Memory B cell (primary cell): ENCODE measurements at regions not wholly inside any gene's neighbourhood (a gene's known extent, or its start where the extent isn't known, plus 50 kb on each side); places are given as distances from the start of the nearest gene placed in this dataset.

ENCODE experiments used
- ATAC-seq: fragments of 150-1000 bp; cut with Tn5 transposase; 2 replicates; pipeline ENCODE4 v1.10.0; 2021; ENCODE audit warnings: low read depth, mild to moderate bottlenecking, moderate library complexity
- DNase-seq, 2 donors: peaks; one replicate each; pipeline ENCODE4 v3.0.0; 2022; ENCODE audit warnings: low spot score in 2 of 2
- H3K27ac Mint-ChIP-seq: one replicate; pipeline ENCODE4 v1.8.0; 2022; ENCODE audit warnings: mild to moderate bottlenecking, moderate library complexity, mixed read lengths
- H3K27me3 Mint-ChIP-seq: one replicate; pipeline ENCODE4 v1.8.0; 2022; ENCODE audit warnings: mixed read lengths
- H3K36me3 Mint-ChIP-seq: one replicate; pipeline ENCODE4 v1.8.0; 2022; ENCODE audit warnings: mild to moderate bottlenecking, mixed read lengths
- H3K4me1 Mint-ChIP-seq: one replicate; pipeline ENCODE4 v1.8.0; 2022; ENCODE audit warnings: mixed read lengths
- H3K4me3 Mint-ChIP-seq: one replicate; pipeline ENCODE4 v1.8.0; 2022; ENCODE audit warnings: mild to moderate bottlenecking, moderate library complexity, mixed read lengths
- H3K9me3 Mint-ChIP-seq: one replicate; pipeline ENCODE4 v1.8.0; 2022; ENCODE audit warnings: mixed read lengths

GRCh38 chr5:89279391-89280036, 396.5 kb upstream of the MEF2C start:
- ATAC-seq: no peak

GRCh38 chr5:89277816-89278215, 394.8 kb upstream of the MEF2C start:
- DNase-seq: no peak
- no peak overlapping the region for H3K4me3 Mint-ChIP-seq

More at GRCh38 chr5:89279391-89280036, 396.5 kb upstream of the MEF2C start:
- no peaks in the 10 kb centered on the region for H3K9me3 Mint-ChIP-seq
- H3K27ac Mint-ChIP-seq: no peak overlapping the region
- H3K27me3 Mint-ChIP-seq: peaks cover 1% of the 10 kb centered on the region
- H3K4me1 Mint-ChIP-seq: peaks cover 9% of the 10 kb centered on the region
- H3K36me3 Mint-ChIP-seq: peaks cover 1% of the 10 kb centered on the region
- no peak overlapping the region for H3K4me3 Mint-ChIP-seq
- no peak for DNase-seq

GRCh38 chr5:89276566-89277305, 393.8 kb upstream of the MEF2C start:
- Mint-ChIP-seq H3K36me3 (peaks cover 1% of the 10 kb centered on the region), H3K4me1 (peaks cover 15% of the 10 kb centered on the region), H3K9me3 (no peaks in the 10 kb centered on the region), H3K27me3 (peaks cover 1% of the 10 kb centered on the region), H3K27ac (no peak overlapping the region), H3K4me3 (no peak overlapping the region)
- DNase-seq: no peak
- ATAC-seq: no peak

More at GRCh38 chr5:89277816-89278215, 394.8 kb upstream of the MEF2C start:
- Mint-ChIP-seq H3K4me1 (peaks cover 9% of the 10 kb centered on the region), H3K27me3 (peaks cover 1% of the 10 kb centered on the region), H3K9me3 (no peaks in the 10 kb centered on the region), H3K36me3 (peaks cover 1% of the 10 kb centered on the region), H3K27ac (no peak overlapping the region)
- ATAC-seq: no peak

GRCh38 chr5:89275066-89275855, 392.3 kb upstream of the MEF2C start:
- DNase-seq (no peak), ATAC-seq (no peak)
- Mint-ChIP-seq H3K4me1 (peaks cover 21% of the 10 kb centered on the region), H3K27me3 (peaks cover 1% of the 10 kb centered on the region), H3K27ac (no peak overlapping the region), H3K9me3 (no peaks in the 10 kb centered on the region), H3K4me3 (no peak overlapping the region), H3K36me3 (peaks cover 1% of the 10 kb centered on the region)

GRCh38 chr5:89273289-89273688, 390.3 kb upstream of the MEF2C start:
- no peak for DNase-seq
- H3K4me1 Mint-ChIP-seq: peaks cover 24% of the 10 kb centered on the region
- H3K4me3 Mint-ChIP-seq: no peak overlapping the region
- peaks cover 1% of the 10 kb centered on the region for H3K36me3 Mint-ChIP-seq
- no peaks in the 10 kb centered on the region for H3K9me3 Mint-ChIP-seq
- peaks cover 1% of the 10 kb centered on the region for H3K27me3 Mint-ChIP-seq
- no peak overlapping the region for H3K27ac Mint-ChIP-seq
- ATAC-seq: no peak

- peaks cover 33% of the 10 kb centered on the region for H3K4me1 Mint-ChIP-seq
- no peaks in the 10 kb centered on the region for H3K9me3 Mint-ChIP-seq
- no peaks in the 10 kb centered on the region for H3K36me3 Mint-ChIP-seq
- H3K27me3 Mint-ChIP-seq: no peaks in the 10 kb centered on the region
- DNase-seq (no peak), ATAC-seq (no peak)
- no peak overlapping the region for H3K4me3 Mint-ChIP-seq
- H3K27ac Mint-ChIP-seq: peak overlapping the region; percentile 1
These were observed 387.9 kb upstream of the MEF2C start for GRCh38 chr5:89270901-89271300.

- Mint-ChIP-seq H3K9me3 (no peaks in the 10 kb centered on the region), H3K27me3 (no peaks in the 10 kb centered on the region), H3K4me1 (peaks cover 33% of the 10 kb centered on the region), H3K27ac (peak overlapping the region; percentile 53), H3K36me3 (no peaks in the 10 kb centered on the region), H3K4me3 (no peak overlapping the region)
- ATAC-seq (no peak), DNase-seq (no peak)
These were observed 386.7 kb upstream of the MEF2C start for GRCh38 chr5:89269721-89270120.

GRCh38 chr5:89268460-89268859, 385.5 kb upstream of the MEF2C start:
- no peak for DNase-seq
- H3K27me3 Mint-ChIP-seq: no peaks in the 10 kb centered on the region
- H3K4me1 Mint-ChIP-seq: peaks cover 33% of the 10 kb centered on the region
- peak; percentile 43 for ATAC-seq
- no peaks in the 10 kb centered on the region for H3K9me3 Mint-ChIP-seq
- peak overlapping the region; percentile 56 for H3K4me3 Mint-ChIP-seq
- peak overlapping the region; percentile 65 for H3K27ac Mint-ChIP-seq
- no peaks in the 10 kb centered on the region for H3K36me3 Mint-ChIP-seq

GRCh38 chr5:89267788-89268187, 384.8 kb upstream of the MEF2C start:
- H3K4me1 Mint-ChIP-seq: peaks cover 33% of the 10 kb centered on the region
- ATAC-seq: peak; percentile 44
- no peaks in the 10 kb centered on the region for H3K27me3 Mint-ChIP-seq
- DNase-seq: no peak
- H3K27ac Mint-ChIP-seq: peak overlapping the region; percentile 65
- H3K9me3 Mint-ChIP-seq: no peaks in the 10 kb centered on the region
- no peaks in the 10 kb centered on the region for H3K36me3 Mint-ChIP-seq
- no peak overlapping the region for H3K4me3 Mint-ChIP-seq

GRCh38 chr5:89265511-89266179, 382.7 kb upstream of the MEF2C start:
- H3K9me3 Mint-ChIP-seq: no peaks in the 10 kb centered on the region
- no peaks in the 10 kb centered on the region for H3K36me3 Mint-ChIP-seq
- H3K4me1 Mint-ChIP-seq: peaks cover 18% of the 10 kb centered on the region
- DNase-seq: no peak
- H3K27me3 Mint-ChIP-seq: no peaks in the 10 kb centered on the region
- no peak for ATAC-seq
- H3K4me3 Mint-ChIP-seq: no peak overlapping the region
- H3K27ac Mint-ChIP-seq: no peak overlapping the region

- no peaks in the 10 kb centered on the region for H3K9me3 Mint-ChIP-seq
- no peaks in the 10 kb centered on the region for H3K27me3 Mint-ChIP-seq
- no peak for ATAC-seq
- H3K27ac Mint-ChIP-seq: no peak overlapping the region
- no peaks in the 10 kb centered on the region for H3K36me3 Mint-ChIP-seq
- no peak for DNase-seq
- peaks cover 15% of the 10 kb centered on the region for H3K4me1 Mint-ChIP-seq
- no peak overlapping the region for H3K4me3 Mint-ChIP-seq
These were observed 380.9 kb upstream of the MEF2C start for GRCh38 chr5:89263846-89264245.

GRCh38 chr5:89262030-89262429, 379.0 kb upstream of the MEF2C start:
- Mint-ChIP-seq H3K4me1 (peaks cover 2% of the 10 kb centered on the region), H3K27me3 (no peaks in the 10 kb centered on the region), H3K4me3 (no peak overlapping the region), H3K27ac (no peak overlapping the region), H3K36me3 (no peaks in the 10 kb centered on the region), H3K9me3 (no peaks in the 10 kb centered on the region)
- DNase-seq (no peak), ATAC-seq (no peak)

- no peaks in the 10 kb centered on the region for H3K4me1 Mint-ChIP-seq
- DNase-seq (no peak), ATAC-seq (no peak)
- no peaks in the 10 kb centered on the region for H3K27me3 Mint-ChIP-seq
- H3K36me3 Mint-ChIP-seq: no peaks in the 10 kb centered on the region
- no peak overlapping the region for H3K4me3 Mint-ChIP-seq
- H3K9me3 Mint-ChIP-seq: no peaks in the 10 kb centered on the region
- H3K27ac Mint-ChIP-seq: no peak overlapping the region
These were observed 377.3 kb upstream of the MEF2C start for GRCh38 chr5:89260254-89260653.
